Epithelial cell of proximal tubule (primary cell): ENCODE measurements at regions not wholly inside any gene's neighbourhood (a gene's known extent, or its start where the extent isn't known, plus 50 kb on each side); places are given as distances from the start of the nearest gene placed in this dataset.

ENCODE experiments used
- DNase-seq: peaks from one replicate; pipeline ENCODE4 v3.0.0-alpha.2; 2011; ENCODE audit warnings: low read depth
- H3K4me3 ChIP-seq: 2 replicates; pipeline ENCODE4 v1.5.1; 2011; ENCODE audit warnings: low read depth, mild to moderate bottlenecking, low read length
- CTCF ChIP-seq: conservative IDR thresholded peaks from 2 replicates; pipeline ENCODE4 v1.5.1; 2012; ENCODE audit warnings: low read depth, mild to moderate bottlenecking, low read length

GRCh38 chr7:81327468-81328266 lies 408.8 kb upstream of the SEMA3C start:
- no peak for DNase-seq

GRCh38 chr7:81321949-81322348 lies 403.1 kb upstream of the SEMA3C start:
- no peak for TF ChIP-seq CTCF
- DNase-seq, result no peak
- no peak overlapping the region for H3K4me3 ChIP-seq

More at GRCh38 chr7:81327468-81328266, 408.8 kb upstream of the SEMA3C start:
- no peak for TF ChIP-seq CTCF
- H3K4me3 ChIP-seq, result no peak overlapping the region

GRCh38 chr7:81317741-81318140 lies 398.9 kb upstream of the SEMA3C start:
- H3K4me3 ChIP-seq, result no peak overlapping the region
- no peak for DNase-seq
- TF ChIP-seq CTCF, result no peak

GRCh38 chr7:81308643-81309322 lies 389.9 kb upstream of the SEMA3C start:
- no peak for TF ChIP-seq CTCF
- no peak for DNase-seq

GRCh38 chr7:81301815-81302214 lies 383.0 kb upstream of the SEMA3C start:
- no peak for DNase-seq
- TF ChIP-seq CTCF, result no peak
- no peak overlapping the region for H3K4me3 ChIP-seq

More at GRCh38 chr7:81308643-81309322, 389.9 kb upstream of the SEMA3C start:
- no peak overlapping the region for H3K4me3 ChIP-seq

- TF ChIP-seq CTCF, result no peak
- DNase-seq, result no peak
These were observed 381.9 kb upstream of the SEMA3C start for GRCh38 chr7:81300753-81301152.

More at GRCh38 chr7:81300753-81301152, 381.9 kb upstream of the SEMA3C start:
- H3K4me3 ChIP-seq, result no peak overlapping the region
